SU-DHL-6 (cell line): ENCODE measurements at regions not wholly inside any gene's neighbourhood (a gene's known extent, or its start where the extent isn't known, plus 50 kb on each side); places are given as distances from the start of the nearest gene placed in this dataset.

Experiments
- H2AFZ ChIP-seq: fragments of 200-600 bp; sonication (generic); 2 replicates; pipeline ENCODE4 v1.6.1; 2014; ENCODE audit warnings: low read depth, mild to moderate bottlenecking, moderate library complexity, mixed read lengths, antibody characterized with exemption, low read length; ENCODE audit not compliant: severe bottlenecking
- H3F3A ChIP-seq: fragments of 200-600 bp; shearing (Covaris generic); 2 replicates; pipeline ENCODE4 v1.6.0; 2016; ENCODE audit warnings: antibody characterized with exemption, mild to moderate bottlenecking; ENCODE audit not compliant: insufficient read depth
- H3K27ac ChIP-seq: fragments of 200-600 bp; sonication (generic); 2 replicates; pipeline ENCODE4 v1.5.1; 2016; ENCODE audit warnings: low read depth, mild to moderate bottlenecking, low read length, moderate library complexity, mixed read lengths
- H3K27me3 ChIP-seq: fragments of 200-600 bp; sonication (generic), shearing (Covaris generic); 2 replicates; pipeline ENCODE4 v1.6.0; 2014; ENCODE audit warnings: mild to moderate bottlenecking, low read length
- H3K36me3 ChIP-seq: fragments of 200-600 bp; sonication (generic); 2 replicates; pipeline ENCODE4 v1.6.1; 2014; ENCODE audit warnings: mild to moderate bottlenecking, low read length, mixed read lengths
- H3K4me2 ChIP-seq: fragments of 300-600, 200-600 bp; shearing (Covaris generic), sonication (generic); 2 replicates; pipeline ENCODE4 v1.6.0; 2014; ENCODE audit warnings: low read length, low read depth, mild to moderate bottlenecking; ENCODE audit not compliant: poor library complexity, severe bottlenecking
- H3K4me3 ChIP-seq: fragments of 200-600 bp; sonication (generic); 2 replicates; pipeline ENCODE4 v1.5.1; 2014; ENCODE audit warnings: antibody characterized with exemption, low read length, mild to moderate bottlenecking, mixed read lengths; ENCODE audit not compliant: insufficient read depth, poor library complexity, severe bottlenecking
- H3K79me2 ChIP-seq: fragments of 200-600 bp; sonication (generic); 2 replicates; pipeline ENCODE4 v1.6.1; 2014; ENCODE audit warnings: mild to moderate bottlenecking, low read length, moderate library complexity; ENCODE audit not compliant: insufficient read depth
- H3K9ac ChIP-seq: fragments of 200-600 bp; sonication (generic); 2 replicates; pipeline ENCODE4 v1.7.0; 2014; ENCODE audit warnings: mild to moderate bottlenecking, low read length
- H3K9me2 ChIP-seq: fragments of 200-600 bp; sonication (generic); replicated peaks from 2 replicates; pipeline ENCODE4 v1.6.1; 2014; ENCODE audit warnings: low read length; ENCODE audit not compliant: insufficient read depth
- H3K9me3 ChIP-seq: fragments of 200-600 bp; sonication (generic); 2 replicates; pipeline ENCODE4 v1.6.1; 2014; ENCODE audit warnings: low read length, mixed read lengths; ENCODE audit not compliant: insufficient read depth
- H4K20me1 ChIP-seq: fragments of 200-600 bp; sonication (generic); 2 replicates; pipeline ENCODE4 v1.6.1; 2014; ENCODE audit warnings: low read depth, mild to moderate bottlenecking, antibody characterized with exemption, low read length, moderate library complexity, mixed read lengths
- CTCF ChIP-seq: fragments of 200-600 bp; sonication (generic); IDR thresholded peaks from one replicate; pipeline ENCODE4 v1.5.1; 2017; ENCODE audit warnings: antibody characterized with exemption, mild to moderate bottlenecking, low read length, moderate library complexity; ENCODE audit not compliant: insufficient read depth, poor library complexity, severe bottlenecking
- EZH2phosphoT487 ChIP-seq: fragments of 200-600 bp; sonication (generic), shearing (Covaris generic); conservative IDR thresholded peaks from 2 replicates; pipeline ENCODE4 v1.6.1; 2018; ENCODE audit warnings: mild to moderate bottlenecking, antibody characterized with exemption, low read length, moderate library complexity, mixed read lengths

GRCh38 chr19:31459430-31459829, 110.2 kb upstream of the TSHZ3 start:
- H3K36me3 ChIP-seq, result no peaks in the 10 kb centered on the region
- no peak overlapping the region for H3K27ac ChIP-seq
- no peak overlapping the region for H3K9ac ChIP-seq
- H3K79me2 ChIP-seq, result no peaks in the 10 kb centered on the region
- H3K9me3 ChIP-seq, result no peaks in the 10 kb centered on the region
- 0 out of 2 replicates have a peak, but pooled peaks cover 3% of the 10 kb centered on the region for H3K9me2 ChIP-seq
- no peaks in the 10 kb centered on the region for H3K27me3 ChIP-seq
- H3K4me3 ChIP-seq, result no peak overlapping the region
- no peaks in the 10 kb centered on the region for H3F3A ChIP-seq
- no peaks in the 10 kb centered on the region for H4K20me1 ChIP-seq
- no peak overlapping the region for H3K4me2 ChIP-seq
- TF ChIP-seq CTCF (no peak), EZH2phosphoT487 (no peak)
- no peak overlapping the region for H2AFZ ChIP-seq

DNA sequence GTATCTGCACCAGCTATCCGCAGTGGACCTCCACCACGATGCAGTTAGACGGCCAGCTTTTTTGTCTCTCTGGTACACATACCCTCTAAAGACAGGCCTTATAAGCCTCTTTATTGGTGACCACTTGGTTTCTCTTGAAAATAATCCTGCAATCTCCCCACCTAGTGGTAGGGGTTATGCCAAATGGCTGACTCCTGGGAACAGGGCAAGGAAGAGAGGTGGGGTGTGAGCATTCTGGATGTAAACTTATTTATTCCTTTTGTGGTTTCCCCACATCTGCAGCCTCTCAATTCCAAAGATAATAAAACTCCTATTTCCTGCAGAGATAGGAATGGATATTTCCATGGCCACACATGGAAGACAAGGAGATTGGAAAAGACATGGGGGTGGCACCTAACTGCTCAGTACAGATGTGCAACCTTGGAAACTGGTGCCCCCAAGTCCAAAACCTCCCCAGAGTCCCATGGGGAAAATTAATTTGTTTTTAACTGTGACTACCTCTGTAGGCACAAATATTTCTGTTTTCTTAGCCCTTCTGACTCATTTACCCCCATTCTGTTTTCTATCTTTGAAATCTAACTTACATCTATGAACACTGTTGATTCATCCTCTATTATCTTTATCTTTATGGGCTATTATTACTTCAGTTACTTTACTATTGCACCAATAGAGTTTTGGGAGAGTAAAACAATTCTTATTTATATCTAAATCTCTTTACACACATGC, 112.7 kb upstream of the TSHZ3 start:
- Histone ChIP-seq H3K9ac (no peak overlapping the region), H3K27me3 (no peaks in the 10 kb centered on the region), H3K4me2 (no peak overlapping the region), H3K4me3 (no peak overlapping the region), H3K9me2 (0 out of 2 replicates have a peak, but pooled peaks cover 3% of the 10 kb centered on the region), H3K27ac (no peak overlapping the region), H3K36me3 (no peaks in the 10 kb centered on the region), H4K20me1 (no peaks in the 10 kb centered on the region), H2AFZ (no peak overlapping the region), H3K9me3 (no peaks in the 10 kb centered on the region), H3K79me2 (no peaks in the 10 kb centered on the region), H3F3A (no peaks in the 10 kb centered on the region)
- TF ChIP-seq EZH2phosphoT487 (no peak), CTCF (no peak)

DNA sequence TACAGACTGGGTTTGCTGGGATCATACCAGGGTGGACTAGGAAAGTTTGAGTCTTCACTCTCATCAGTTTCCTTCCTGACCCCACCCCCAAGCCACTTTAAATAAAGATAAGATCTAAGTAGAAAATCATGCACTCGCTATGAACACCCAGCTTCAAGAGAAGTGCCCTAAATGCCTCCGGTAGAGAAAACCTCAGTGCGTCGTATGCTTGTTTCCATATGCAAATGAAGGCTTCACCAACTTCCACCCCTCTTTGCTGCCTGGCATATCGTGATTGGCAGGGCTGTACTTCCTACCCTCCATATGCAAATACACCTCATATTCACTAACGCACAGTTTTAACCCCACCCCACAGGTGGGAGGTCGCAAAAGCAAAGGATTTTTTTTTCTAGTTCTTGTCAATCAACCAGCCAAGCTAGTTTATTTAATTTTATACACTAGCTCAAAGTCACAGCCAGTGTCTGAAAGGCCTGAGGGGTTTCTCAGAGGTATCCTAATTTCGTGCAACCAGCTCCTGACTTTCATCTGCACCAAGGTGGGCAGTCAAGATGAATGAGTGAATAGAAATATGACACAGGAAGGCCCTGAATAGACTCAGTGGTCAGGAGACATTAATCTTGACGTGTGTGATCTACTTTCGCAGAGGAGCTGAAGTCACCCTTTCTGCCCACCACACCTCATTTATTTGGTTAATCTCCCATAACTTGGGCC, 121.1 kb upstream of the TSHZ3 start:
- Histone ChIP-seq H4K20me1 (no peaks in the 10 kb centered on the region), H3K4me2 (no peak overlapping the region), H3K9me2 (no peaks in the 10 kb centered on the region), H3K9me3 (no peaks in the 10 kb centered on the region), H3K79me2 (no peaks in the 10 kb centered on the region), H3K4me3 (no peak overlapping the region), H3K9ac (no peak overlapping the region), H3K27ac (no peak overlapping the region), H3F3A (no peaks in the 10 kb centered on the region), H3K27me3 (no peaks in the 10 kb centered on the region), H2AFZ (no peak overlapping the region), H3K36me3 (no peaks in the 10 kb centered on the region)
- TF ChIP-seq CTCF, result no peak
- no peak for TF ChIP-seq EZH2phosphoT487
